Endothelial cell of umbilical vein (primary cell): ENCODE measurements at regions not wholly inside any gene's neighbourhood (a gene's known extent, or its start where the extent isn't known, plus 50 kb on each side); places are given as distances from the start of the nearest gene placed in this dataset.

ENCODE experiments used
- BruUV-seq: library from RNA; stranded (reverse); fragments of 400-500 nt; replicated peaks from 2 replicates; lab custom pipeline; 2021; lab: Mats Ljungman, UMichigan
- CTCF ChIA-PET: fragments of 300-600, 350-600 bp; sonication (Branson Sonifier 250); formaldehyde crosslinking; loops from one replicate; lab custom pipeline; 2021; ENCODE audit warnings: antibody characterized with exemption, inconsistent platforms; lab: Charles Lee
- POLR2A ChIA-PET: fragments of 300-600, 350-600 bp; sonication (Branson Sonifier 250); formaldehyde crosslinking; loops from one replicate; lab custom pipeline; 2021; ENCODE audit warnings: antibody characterized with exemption, inconsistent platforms; lab: Charles Lee
- DNase-seq: peaks from one replicate; pipeline ENCODE4 v3.0.0-alpha.2; 2011; ENCODE audit warnings: low read depth, low spot score
- FAIRE-seq: peaks from 2 replicates; lab custom pipeline; 2011; peaks lifted over from hg19 to GRCh38; lab: Jason Lieb, UNC
- H2AFZ ChIP-seq: 2 replicates; pipeline ENCODE4 v1.6.0; 2012; ENCODE audit warnings: low read depth, low read length, control low read depth, inconsistent platforms
- H3K27ac ChIP-seq: 2 replicates; pipeline ENCODE4 v1.5.1; 2011; ENCODE audit warnings: low read depth, mild to moderate bottlenecking, control low read depth, low read length, moderate library complexity; ENCODE audit not compliant: insufficient read depth
- H3K27me3 ChIP-seq, 2 experiments: 2 replicates each; pipeline versions ENCODE4 v1.6.0 to v1.6.1; 2011; ENCODE audit warnings: low read length in 2 of 2, mixed read lengths in 1 of 2; ENCODE audit not compliant: control insufficient read depth in 2 of 2, insufficient read depth in 2 of 2
- H3K36me3 ChIP-seq, 2 experiments: 2 replicates in 1 of 2; 3 replicates in 1 of 2; pipeline ENCODE4 v1.5.1; 2011; ENCODE audit warnings: low read length in 2 of 2, mild to moderate bottlenecking in 1 of 2, moderate library complexity in 1 of 2; ENCODE audit not compliant: control insufficient read depth in 2 of 2, insufficient read depth in 2 of 2; ENCODE audit errors: extremely low read depth in 1 of 2
- H3K4me1 ChIP-seq: 3 replicates; pipeline ENCODE4 v1.5.1; 2011; ENCODE audit warnings: mild to moderate bottlenecking, low read length; ENCODE audit not compliant: control insufficient read depth, insufficient read depth; ENCODE audit errors: extremely low read depth
- H3K4me2 ChIP-seq: 2 replicates; pipeline ENCODE4 v1.6.1; 2011; ENCODE audit warnings: low read length, control low read depth, mixed read lengths; ENCODE audit not compliant: insufficient read depth
- H3K4me3 ChIP-seq, 3 experiments: fragments of 200-600 bp in 1 of 3; sonication (generic), shearing (Covaris generic) in 1 of 3; replicated peaks in 1 of 3; 2 replicates each; pipeline ENCODE4 v1.5.1; 2011 to 2016; ENCODE audit warnings: control low read depth in 3 of 3, low read length in 3 of 3, mild to moderate bottlenecking in 2 of 3, inconsistent platforms in 1 of 3, low read depth in 1 of 3, moderate library complexity in 1 of 3; ENCODE audit not compliant: insufficient read depth in 1 of 3
- H3K79me2 ChIP-seq: 2 replicates; pipeline ENCODE4 v1.6.0; 2012; ENCODE audit warnings: low read length, inconsistent platforms; ENCODE audit not compliant: control insufficient read depth, insufficient read depth
- H3K9ac ChIP-seq: replicated peaks from 2 replicates; pipeline ENCODE3; 2011; ENCODE audit warnings: low read length, control low read depth; ENCODE audit not compliant: insufficient read depth; ENCODE audit errors: extremely low read depth
- H3K9me1 ChIP-seq: replicated peaks from 3 replicates; pipeline ENCODE4 v1.6.0; 2011; ENCODE audit warnings: mild to moderate bottlenecking, low read length; ENCODE audit not compliant: control insufficient read depth, insufficient read depth; ENCODE audit errors: extremely low read depth
- H3K9me3 ChIP-seq: replicated peaks from 2 replicates; pipeline ENCODE4 v1.5.1; 2012; ENCODE audit warnings: low read length, inconsistent platforms; ENCODE audit not compliant: control insufficient read depth, insufficient read depth
- H4K20me1 ChIP-seq: replicated peaks from 2 replicates; pipeline ENCODE3; 2011; ENCODE audit warnings: mild to moderate bottlenecking, low read length; ENCODE audit not compliant: control insufficient read depth, insufficient read depth; ENCODE audit errors: extremely low read depth
- EZH2 ChIP-seq: IDR thresholded peaks from 2 replicates; pipeline ENCODE4 v1.6.1; 2012; ENCODE audit warnings: borderline replicate concordance, low read depth, mild to moderate bottlenecking, moderate library complexity, low read length, inconsistent platforms; ENCODE audit not compliant: severe bottlenecking
- FOS ChIP-seq: IDR thresholded peaks from 2 replicates; pipeline ENCODE4 v1.6.1; 2011; ENCODE audit warnings: mild to moderate bottlenecking, low read length, moderate library complexity, borderline replicate concordance; ENCODE audit not compliant: insufficient read depth
- GATA2 ChIP-seq: IDR thresholded peaks from 2 replicates; pipeline ENCODE4 v1.7.0; 2011; ENCODE audit warnings: low read depth, mild to moderate bottlenecking, moderate library complexity, mixed read lengths, low read length; ENCODE audit not compliant: insufficient read length, insufficient read depth
- JUN ChIP-seq: IDR thresholded peaks from 2 replicates; pipeline ENCODE4 v1.6.1; 2011; ENCODE audit warnings: borderline replicate concordance, low read depth; ENCODE audit not compliant: insufficient read length, insufficient read depth
- MYC ChIP-seq: IDR thresholded peaks from one replicate; pipeline ENCODE4 v1.6.1; 2011; ENCODE audit warnings: mild to moderate bottlenecking, low read depth, low read length
- POLR2A ChIP-seq: IDR thresholded peaks from 2 replicates; pipeline ENCODE4 v1.6.1; 2012; ENCODE audit warnings: low read depth, mild to moderate bottlenecking, control low read depth, low read length
- POLR2AphosphoS5 ChIP-seq: IDR thresholded peaks from 2 replicates; pipeline ENCODE4 v1.6.1; 2012; ENCODE audit warnings: low read depth, mild to moderate bottlenecking, control low read depth, low read length, moderate library complexity; ENCODE audit not compliant: insufficient read depth
- dilution Hi-C: fragments of 300-500 bp; cut with MboI; formaldehyde crosslinking; loops from one replicate; pipeline ENCODE4 v1.15.0; 2019; ENCODE audit warnings: low sequenced_read_pairs; ENCODE audit not compliant: extremely low pct_ligation_motif_present
- intact Hi-C: fragments of 100-400 bp; cut with micrococcal nuclease; formaldehyde crosslinking; loops from one replicate; pipeline ENCODE4 v1.10.0; 2022
- TF ChIP-seq, protein P1 (sequence below), 2 donors: IDR thresholded peaks; 1 replicate in 1 of 2; 2 replicates in 1 of 2; pipeline ENCODE4 v1.5.1; 2011; ENCODE audit warnings: low read length in 2 of 2, mild to moderate bottlenecking in 2 of 2, moderate library complexity in 2 of 2, control low read depth in 1 of 2, inconsistent platforms in 1 of 2, low read depth in 1 of 2; ENCODE audit not compliant: insufficient read depth in 1 of 2; ENCODE audit errors: extremely low read depth in 1 of 2
- TF ChIP-seq, protein P2 (sequence below): IDR thresholded peaks from 2 replicates; pipeline ENCODE4 v1.6.1; 2011; ENCODE audit not compliant: insufficient read depth, insufficient read length

DNA sequence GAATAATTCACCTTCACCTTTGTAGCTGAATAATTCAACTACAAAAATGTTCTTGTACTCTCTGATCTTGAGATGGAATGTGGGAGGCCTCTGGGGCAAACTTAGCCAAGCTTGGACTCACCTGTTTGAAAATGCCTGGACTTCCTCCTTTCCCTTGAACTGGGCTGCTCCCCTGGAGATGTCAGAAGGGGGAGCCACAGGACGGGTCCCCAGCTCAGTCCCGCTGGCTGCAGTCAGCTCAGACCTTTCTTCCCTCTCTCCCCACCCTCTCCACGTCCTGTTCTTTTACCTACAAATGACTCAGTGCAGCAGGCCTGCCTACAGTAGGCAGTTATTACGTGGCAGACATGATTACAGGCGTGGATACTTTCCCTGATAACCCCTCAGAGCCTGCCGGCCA is 131.5 kb upstream of the RALGAPA2 start:
- intact Hi-C loops: no loop called here
- no peak overlapping the region for H3K4me3 ChIP-seq
- no peak overlapping the region for H3K27ac ChIP-seq
- no peak overlapping the region for H2AFZ ChIP-seq
- peaks cover 0 to 2% of the 10 kb centered on the region in 2 experiments for H3K27me3 ChIP-seq
- no peaks in the 10 kb centered on the region for H3K9me3 ChIP-seq
- dilution Hi-C loops: no loop called here
- DNase-seq (no peak), FAIRE-seq (no peak)
- ChIA-PET CTCF (no interaction called here), POLR2A (no interaction called here)
- no TSS peak for BruUV-seq
- no peaks in the 10 kb centered on the region for H3K9me1 ChIP-seq
- no peaks in the 10 kb centered on the region for H3K79me2 ChIP-seq
- H4K20me1 ChIP-seq: no peaks in the 10 kb centered on the region
- no peak overlapping the region for H3K9ac ChIP-seq
- H3K4me1 ChIP-seq: no peaks in the 10 kb centered on the region
- no peaks in the 10 kb centered on the region for H3K36me3 ChIP-seq
- TF ChIP-seq GATA2 (no peak), JUN (no peak), FOS (no peak), MYC (no peak), POLR2A (no peak), POLR2AphosphoS5 (no peak), EZH2 (no peak)
- TF ChIP-seq, protein P1, sequence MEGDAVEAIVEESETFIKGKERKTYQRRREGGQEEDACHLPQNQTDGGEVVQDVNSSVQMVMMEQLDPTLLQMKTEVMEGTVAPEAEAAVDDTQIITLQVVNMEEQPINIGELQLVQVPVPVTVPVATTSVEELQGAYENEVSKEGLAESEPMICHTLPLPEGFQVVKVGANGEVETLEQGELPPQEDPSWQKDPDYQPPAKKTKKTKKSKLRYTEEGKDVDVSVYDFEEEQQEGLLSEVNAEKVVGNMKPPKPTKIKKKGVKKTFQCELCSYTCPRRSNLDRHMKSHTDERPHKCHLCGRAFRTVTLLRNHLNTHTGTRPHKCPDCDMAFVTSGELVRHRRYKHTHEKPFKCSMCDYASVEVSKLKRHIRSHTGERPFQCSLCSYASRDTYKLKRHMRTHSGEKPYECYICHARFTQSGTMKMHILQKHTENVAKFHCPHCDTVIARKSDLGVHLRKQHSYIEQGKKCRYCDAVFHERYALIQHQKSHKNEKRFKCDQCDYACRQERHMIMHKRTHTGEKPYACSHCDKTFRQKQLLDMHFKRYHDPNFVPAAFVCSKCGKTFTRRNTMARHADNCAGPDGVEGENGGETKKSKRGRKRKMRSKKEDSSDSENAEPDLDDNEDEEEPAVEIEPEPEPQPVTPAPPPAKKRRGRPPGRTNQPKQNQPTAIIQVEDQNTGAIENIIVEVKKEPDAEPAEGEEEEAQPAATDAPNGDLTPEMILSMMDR (IDR thresholded peaks at IDR 0.05; ENCODE audit: extremely low read depth in 1 of 2, insufficient read depth in 1 of 2, low read depth in 1 of 2, low read length in 2 of 2): no peak
- TF ChIP-seq, protein P2, sequence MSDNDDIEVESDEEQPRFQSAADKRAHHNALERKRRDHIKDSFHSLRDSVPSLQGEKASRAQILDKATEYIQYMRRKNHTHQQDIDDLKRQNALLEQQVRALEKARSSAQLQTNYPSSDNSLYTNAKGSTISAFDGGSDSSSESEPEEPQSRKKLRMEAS: no peak
- no peak overlapping the region for H3K4me2 ChIP-seq
